Transverse colon (tissue), 4 donors: ENCODE measurements at regions not wholly inside any gene's neighbourhood (a gene's known extent, or its start where the extent isn't known, plus 50 kb on each side); places are given as distances from the start of the nearest gene placed in this dataset.
"Not testable (repeated sequence)": the region's sequence is repeated elsewhere in the genome, so short reads cannot be mapped to it uniquely, and the experiment has no call there.

ENCODE experiments used
- DNase-seq: peaks from one replicate; pipeline ENCODE4 v3.0.0-alpha.2; 2019
- H3K27ac ChIP-seq, 4 donors: fragments of 200-600 bp; sonication (generic); 2 replicates each; pipeline ENCODE4 v1.5.1; 2016 to 2018; ENCODE audit warnings: inconsistent platforms in 4 of 4
- H3K27me3 ChIP-seq: fragments of 200-600 bp; sonication (generic); 2 replicates; pipeline ENCODE4 v1.5.1; 2017; ENCODE audit warnings: inconsistent platforms
- H3K36me3 ChIP-seq, 4 donors: fragments of 200-600 bp; sonication (generic); 2 replicates each; pipeline ENCODE4 v1.5.1; 2017 to 2019; ENCODE audit warnings: inconsistent platforms in 4 of 4
- H3K4me1 ChIP-seq, 4 donors: fragments of 200-600 bp; sonication (generic); 2 replicates each; pipeline ENCODE4 v1.5.1; 2017 to 2020; ENCODE audit warnings: inconsistent platforms in 4 of 4
- H3K4me3 ChIP-seq, 4 donors: fragments of 200-600 bp; sonication (generic); 1 replicate in 1 of 4; 2 replicates in 3 of 4; pipeline versions ENCODE4 v1.5.1 to v1.6.1; 2017 to 2019; ENCODE audit warnings: inconsistent platforms in 4 of 4
- H3K9me3 ChIP-seq, 2 donors: fragments of 200-600 bp; sonication (generic); 2 replicates each; pipeline ENCODE4 v1.5.1; 2017 to 2019; ENCODE audit warnings: inconsistent platforms in 2 of 2
- CTCF ChIP-seq, 5 experiments: fragments of 200-600 bp in 3 of 5; fragments of 450-650 bp in 2 of 5; sonication (generic) in 3 of 5; IDR thresholded peaks; 1 replicate in 2 of 5; 2 replicates in 3 of 5; pipeline ENCODE4 v1.5.1; 2016 to 2017; ENCODE audit warnings: antibody characterized with exemption in 5 of 5, inconsistent platforms in 3 of 5, mild to moderate bottlenecking in 2 of 5, moderate library complexity in 1 of 5
- EP300 ChIP-seq: sonication (generic); formaldehyde crosslinking; IDR thresholded peaks from one replicate; pipeline ENCODE4 v1.6.1; 2017; ENCODE audit warnings: antibody characterized with exemption, low read depth
- POLR2A ChIP-seq: fragments of 450-650 bp; IDR thresholded peaks from one replicate; pipeline ENCODE4 v1.6.1; 2016; ENCODE audit warnings: antibody characterized with exemption, mild to moderate bottlenecking, moderate library complexity
- POLR2AphosphoS5 ChIP-seq, 3 donors: sonication (generic); formaldehyde crosslinking; IDR thresholded peaks; one replicate each; pipeline ENCODE4 v1.6.1; 2016; ENCODE audit warnings: antibody characterized with exemption in 3 of 3
- WGBS, 2 donors: methylation state at CpG; one replicate each; pipeline ENCODE4 v1.1.5; 2018; ENCODE audit warnings: low coverage in 1 of 2; 5-methylcytosine and 5-hydroxymethylcytosine counted together
- in situ Hi-C, 4 donors: fragments of 200-750 bp; cut with MboI; loops; one replicate each; pipeline versions ENCODE4 v1.15.0 to v1.15.1; 2017; ENCODE audit warnings: low sequenced_read_pairs in 3 of 4, low pct_ligation_motif_present in 1 of 4, low pct_unique_long_range_greater_than_20kb in 1 of 4
- intact Hi-C: fragments of 100-400 bp; cut with DNase I; formaldehyde crosslinking; loops from one replicate; pipeline ENCODE4 v1.15.1; 2023; ENCODE audit warnings: low total_unique reads

GRCh38 chr1:99507906-99508732, 137.8 kb upstream of the PALMD start:
- Histone ChIP-seq H3K9me3 (no peaks in the 10 kb centered on the region), H3K36me3 (no peaks in the 10 kb centered on the region), H3K4me1 (no peaks in the 10 kb centered on the region), H3K4me3 (no peak overlapping the region), H3K27me3 (no peaks in the 10 kb centered on the region), H3K27ac (no peak overlapping the region)
- in situ Hi-C loops (no loop called here), intact Hi-C loops (no loop called here)
- DNase-seq, result no peak
- TF ChIP-seq POLR2A (no peak), CTCF (IDR thresholded peaks at IDR 0.05) (no peak), EP300 (no peak), POLR2AphosphoS5 (IDR thresholded peaks at IDR 0.05) (no peak)
- WGBS, 2 donors, result 93% methylated on average over 35 of the region's 38 CpGs; no CpG with 5 or more reads in 1 of the 2 donors

- in situ Hi-C loops, H3K27ac ChIP-seq, H3K27me3 ChIP-seq, H3K4me3 ChIP-seq, H3K9me3 ChIP-seq, intact Hi-C loops, DNase-seq, H3K4me1 ChIP-seq, H3K36me3 ChIP-seq: not testable (repeated sequence)
- WGBS, 2 donors, result 60 to 93% methylated on average over 1 to 20 of the region's 24 CpGs
These were observed 137.0 kb upstream of the PALMD start for GRCh38 chr1:99508733-99509445.

- H3K36me3 ChIP-seq, in situ Hi-C loops, H3K4me1 ChIP-seq, H3K4me3 ChIP-seq, H3K9me3 ChIP-seq, DNase-seq, H3K27me3 ChIP-seq, intact Hi-C loops, H3K27ac ChIP-seq: not testable (repeated sequence)
- WGBS, 2 donors, result 67 to 73% methylated on average over 5 to 8 of the region's 8 CpGs
These were observed 130.9 kb upstream of the PALMD start for GRCh38 chr1:99514823-99515552.

- in situ Hi-C loops, result no loop called here
These were observed 129.8 kb upstream of the PALMD start for GRCh38 chr1:99516141-99516540.

GRCh38 chr1:99520121-99520520, 125.8 kb upstream of the PALMD start:
- no peaks in the 10 kb centered on the region for H3K9me3 ChIP-seq
- DNase-seq, result no peak
- no peaks in the 10 kb centered on the region for H3K36me3 ChIP-seq
- no peaks in the 10 kb centered on the region for H3K27me3 ChIP-seq
- in situ Hi-C loops, result no loop called here
- H3K27ac ChIP-seq, result no peak overlapping the region
- TF ChIP-seq EP300, result no peak
- no peak for TF ChIP-seq CTCF (IDR thresholded peaks at IDR 0.05)
- no peak for TF ChIP-seq POLR2AphosphoS5 (IDR thresholded peaks at IDR 0.05)
- H3K4me1 ChIP-seq, result no peaks in the 10 kb centered on the region
- intact Hi-C loops, result no loop called here
- no peak overlapping the region for H3K4me3 ChIP-seq

More at GRCh38 chr1:99516141-99516540, 129.8 kb upstream of the PALMD start:
- intact Hi-C loops, result no loop called here
- Histone ChIP-seq H3K36me3 (no peaks in the 10 kb centered on the region), H3K27me3 (no peaks in the 10 kb centered on the region), H3K27ac (no peak overlapping the region), H3K4me1 (no peaks in the 10 kb centered on the region), H3K9me3 (no peaks in the 10 kb centered on the region), H3K4me3 (no peak overlapping the region)
- no peak for DNase-seq
- TF ChIP-seq POLR2AphosphoS5 (IDR thresholded peaks at IDR 0.05) (no peak), EP300 (no peak)
- 65 to 73% methylated on average over 1 of the region's 1 CpG for whole genome bisulfite sequencing, 2 donors
